ENCODE measurements at regions not wholly inside any gene's neighbourhood (a gene's known extent, or its start where the extent isn't known, plus 50 kb on each side); places are given as distances from the start of the nearest gene placed in this dataset.

DNA sequence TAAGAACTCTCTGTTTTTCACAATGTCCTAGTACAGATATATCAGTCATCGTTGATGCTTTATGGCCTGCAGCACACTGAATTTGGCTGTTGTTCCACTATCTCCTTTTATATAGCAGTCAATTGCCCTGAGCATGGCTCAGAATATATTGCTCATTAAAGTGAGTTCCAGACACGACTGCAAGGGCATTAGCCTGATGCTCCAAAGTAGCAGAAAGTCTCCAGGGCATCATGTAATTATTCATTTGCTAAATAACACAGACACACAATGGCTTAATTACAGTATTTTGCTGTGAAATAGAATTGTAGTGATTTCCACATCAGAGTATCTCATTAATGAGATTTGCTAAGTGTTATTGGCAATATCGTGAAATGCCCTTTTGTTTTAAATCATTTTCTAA is 1167.5 kb downstream of the AACS start:
- TF ChIP-seq, protein P1, sequence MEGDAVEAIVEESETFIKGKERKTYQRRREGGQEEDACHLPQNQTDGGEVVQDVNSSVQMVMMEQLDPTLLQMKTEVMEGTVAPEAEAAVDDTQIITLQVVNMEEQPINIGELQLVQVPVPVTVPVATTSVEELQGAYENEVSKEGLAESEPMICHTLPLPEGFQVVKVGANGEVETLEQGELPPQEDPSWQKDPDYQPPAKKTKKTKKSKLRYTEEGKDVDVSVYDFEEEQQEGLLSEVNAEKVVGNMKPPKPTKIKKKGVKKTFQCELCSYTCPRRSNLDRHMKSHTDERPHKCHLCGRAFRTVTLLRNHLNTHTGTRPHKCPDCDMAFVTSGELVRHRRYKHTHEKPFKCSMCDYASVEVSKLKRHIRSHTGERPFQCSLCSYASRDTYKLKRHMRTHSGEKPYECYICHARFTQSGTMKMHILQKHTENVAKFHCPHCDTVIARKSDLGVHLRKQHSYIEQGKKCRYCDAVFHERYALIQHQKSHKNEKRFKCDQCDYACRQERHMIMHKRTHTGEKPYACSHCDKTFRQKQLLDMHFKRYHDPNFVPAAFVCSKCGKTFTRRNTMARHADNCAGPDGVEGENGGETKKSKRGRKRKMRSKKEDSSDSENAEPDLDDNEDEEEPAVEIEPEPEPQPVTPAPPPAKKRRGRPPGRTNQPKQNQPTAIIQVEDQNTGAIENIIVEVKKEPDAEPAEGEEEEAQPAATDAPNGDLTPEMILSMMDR (IDR thresholded peaks at IDR 0.05; ENCODE audit: borderline replicate concordance, insufficient read depth, low read depth, low read length): no peak
- H3K4me3 ChIP-seq (ENCODE audit: low read depth, low read length): no peak overlapping the region

- H3K4me3 ChIP-seq (ENCODE audit: low read depth, low read length): no peak overlapping the region
- TF ChIP-seq, protein P1 (IDR thresholded peaks at IDR 0.05; ENCODE audit: borderline replicate concordance, insufficient read depth, low read depth, low read length): no peak
These were observed 1168.4 kb downstream of the AACS start for GRCh38 chr12:126233625-126234024.

DNA sequence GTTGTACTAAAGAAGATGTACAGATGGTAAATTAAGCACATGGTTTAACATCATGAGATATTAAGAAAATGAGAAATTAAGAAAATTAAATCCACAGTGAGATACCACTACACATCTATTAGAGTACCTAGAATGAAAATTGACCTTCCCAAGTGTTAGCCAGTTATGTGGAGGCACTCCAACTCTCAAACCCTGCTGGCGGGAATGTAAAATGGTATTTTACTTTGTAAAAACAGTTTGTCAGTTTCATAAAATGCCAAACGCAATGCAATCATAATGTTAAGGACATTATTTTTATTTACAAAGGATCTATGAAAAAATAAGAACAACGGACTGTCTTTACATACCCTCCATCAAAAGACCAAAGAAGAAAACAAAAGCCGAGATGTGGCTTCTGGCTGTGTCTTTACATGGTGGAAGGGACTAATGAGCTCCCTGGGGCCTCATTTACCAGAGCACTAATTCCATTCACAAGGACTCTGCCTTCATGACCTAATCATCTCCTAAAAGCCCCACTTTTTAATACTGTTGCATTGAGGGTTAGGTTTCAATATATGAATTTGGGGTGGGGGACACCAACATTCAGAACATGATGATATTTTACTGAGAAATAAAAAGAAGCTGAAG is 1178.7 kb downstream of the AACS start:
- TF ChIP-seq, protein P1 (IDR thresholded peaks at IDR 0.05; ENCODE audit: borderline replicate concordance, insufficient read depth, low read depth, low read length): no peak
- no peak overlapping the region for H3K4me3 ChIP-seq (ENCODE audit: low read depth, low read length)

DNA sequence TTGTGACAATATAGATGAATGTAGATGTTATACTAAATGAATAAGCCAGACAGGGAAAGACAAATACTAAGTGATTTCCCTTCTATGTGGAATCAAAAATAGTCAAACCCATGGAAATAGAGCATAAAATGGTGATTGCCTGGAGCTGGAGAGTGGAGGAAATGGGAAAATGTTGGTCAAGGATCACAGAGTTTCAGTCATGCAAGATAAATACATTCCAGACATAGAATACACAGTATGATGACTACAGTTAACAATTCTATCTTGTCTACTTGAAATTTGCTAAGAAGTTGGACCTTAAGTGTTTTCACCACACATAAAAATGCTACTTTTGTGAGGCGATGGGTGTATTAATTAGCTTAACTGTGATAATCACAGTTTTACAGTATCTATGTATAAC is 1182.7 kb downstream of the AACS start:
- H3K4me3 ChIP-seq (ENCODE audit: low read depth, low read length): no peak overlapping the region
- TF ChIP-seq, protein P1 (IDR thresholded peaks at IDR 0.05; ENCODE audit: borderline replicate concordance, insufficient read depth, low read depth, low read length): no peak

- H3K4me3 ChIP-seq (ENCODE audit: low read depth, low read length): no peak overlapping the region
- TF ChIP-seq, protein P1 (IDR thresholded peaks at IDR 0.05; ENCODE audit: borderline replicate concordance, insufficient read depth, low read depth, low read length): no peak
These were observed 1183.7 kb downstream of the AACS start for GRCh38 chr12:126248871-126249403.

- H3K4me3 ChIP-seq (ENCODE audit: low read depth, low read length): no peak overlapping the region
- TF ChIP-seq, protein P1 (IDR thresholded peaks at IDR 0.05; ENCODE audit: borderline replicate concordance, insufficient read depth, low read depth, low read length): no peak
These were observed 1193.0 kb downstream of the AACS start for GRCh38 chr12:126258190-126258589.

GRCh38 chr12:126262829-126263228 is 1197.6 kb downstream of the AACS start:
- H3K4me3 ChIP-seq (ENCODE audit: low read depth, low read length): no peak overlapping the region
- TF ChIP-seq, protein P1 (IDR thresholded peaks at IDR 0.05; ENCODE audit: borderline replicate concordance, insufficient read depth, low read depth, low read length): no peak

All from GM12875 (cell line).